Left forelimb (tissue), 1 donor: ENCODE measurements at regions not wholly inside any gene's neighbourhood (a gene's known extent, or its start where the extent isn't known, plus 50 kb on each side); places are given as distances from the start of the nearest gene placed in this dataset.

Experiments
- DNase-seq: peaks from one replicate; pipeline ENCODE4 v3.0.0-alpha.2; 2018; ENCODE audit warnings: low spot score

- no peak for DNase-seq
Observed at GRCh38 chr2:30371028-30371689, 75.9 kb upstream of the LCLAT1 start.

- no peak for DNase-seq
Observed at GRCh38 chr2:30371772-30372373, 75.2 kb upstream of the LCLAT1 start.

DNA sequence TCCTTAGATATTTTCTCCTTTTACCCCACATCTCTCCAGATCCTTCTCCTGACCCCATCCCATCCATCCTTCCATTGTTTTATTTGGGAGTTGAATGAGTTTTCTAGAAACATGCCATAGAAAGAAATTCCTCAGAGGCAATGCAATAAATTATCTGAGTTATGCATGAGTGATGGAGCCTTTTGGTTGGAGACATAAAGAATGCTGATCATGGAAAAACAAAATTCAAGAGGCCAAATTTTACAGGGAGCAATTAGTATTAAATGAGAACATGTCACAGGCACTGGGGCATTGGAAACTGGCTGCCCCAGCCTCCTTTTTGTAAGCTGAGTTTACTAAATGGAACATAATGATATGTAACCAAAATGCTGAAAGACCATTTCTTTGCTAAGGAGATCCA lies 74.2 kb upstream of the LCLAT1 start:
- no peak for DNase-seq

GRCh38 chr2:30373881-30374302 lies 73.2 kb upstream of the LCLAT1 start:
- no peak for DNase-seq

DNA sequence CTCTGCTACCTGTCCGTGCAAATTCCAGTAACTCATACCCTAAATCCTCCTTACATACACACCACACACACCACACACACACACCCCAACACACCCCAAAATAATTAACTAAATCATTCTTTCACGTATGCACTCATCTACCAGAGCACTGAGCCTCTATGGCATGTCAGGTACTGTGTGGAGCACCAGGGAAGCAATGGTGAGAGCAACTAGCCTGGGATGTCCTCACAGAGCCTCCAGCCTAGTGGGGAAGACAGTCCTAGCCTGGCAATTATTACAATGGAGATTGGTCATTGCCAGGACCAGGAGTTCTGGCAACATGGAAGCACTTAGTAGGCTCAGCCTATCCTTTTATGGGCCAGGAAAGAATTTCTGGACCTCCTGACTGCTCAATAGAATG lies 72.7 kb upstream of the LCLAT1 start:
- DNase-seq, result no peak

DNA sequence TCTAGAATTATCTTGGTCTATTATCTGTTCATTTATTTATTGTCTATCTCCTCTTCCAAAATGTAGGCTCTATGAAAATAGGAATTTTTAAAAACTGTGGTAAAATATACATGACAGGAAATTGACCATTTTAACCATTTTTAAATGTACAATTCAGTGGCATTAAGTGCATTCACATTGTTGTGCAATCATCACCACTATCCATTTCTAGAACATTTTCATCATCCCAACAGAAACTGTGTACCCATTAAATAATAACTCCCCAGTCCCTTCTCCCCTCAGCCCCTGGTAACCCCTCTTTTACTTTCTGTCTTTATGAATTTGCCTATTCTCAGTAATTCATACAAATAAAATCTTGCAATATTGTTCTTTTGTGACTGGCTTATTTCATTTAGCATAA lies 71.1 kb upstream of the LCLAT1 start:
- DNase-seq, result no peak

DNA sequence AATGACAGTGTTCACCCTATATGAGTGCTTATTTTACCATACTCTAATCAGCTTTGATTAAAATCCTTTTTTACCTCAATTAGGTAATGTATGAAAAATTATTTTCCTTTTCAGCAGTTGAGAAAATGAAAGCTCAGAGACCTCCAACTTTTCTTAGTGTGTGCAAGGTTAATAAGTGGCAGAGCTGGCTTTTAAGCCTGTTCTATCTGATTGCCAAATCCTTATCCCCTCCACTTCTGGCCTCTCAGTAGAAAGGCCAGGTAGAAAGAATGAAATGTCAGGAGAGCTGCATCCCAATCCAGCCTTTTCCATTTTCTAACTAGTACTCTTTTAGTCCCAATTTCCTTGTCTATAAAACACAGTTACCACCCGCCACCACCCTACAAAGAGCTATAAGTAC lies 67.6 kb upstream of the LCLAT1 start:
- DNase-seq, result no peak

DNA sequence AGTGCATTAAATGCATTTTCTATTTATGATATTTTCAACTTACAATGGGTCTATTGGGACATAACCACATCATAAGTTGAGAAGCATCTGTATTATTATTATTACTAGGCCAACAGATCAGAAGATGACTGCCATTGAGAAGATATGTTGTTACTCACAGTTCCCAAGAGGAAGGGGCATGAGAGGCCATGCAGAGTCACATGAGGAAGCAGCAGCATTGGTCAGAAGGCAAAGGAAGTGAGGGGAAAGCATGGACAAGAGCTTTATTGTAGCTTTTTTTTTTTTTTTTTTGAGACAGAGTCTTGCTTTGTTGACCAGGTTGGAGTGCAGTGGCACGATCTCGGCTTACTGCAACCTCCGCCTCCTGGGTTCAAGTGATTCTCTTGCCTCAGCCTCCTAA lies 66.2 kb upstream of the LCLAT1 start:
- DNase-seq, result no peak

DNA sequence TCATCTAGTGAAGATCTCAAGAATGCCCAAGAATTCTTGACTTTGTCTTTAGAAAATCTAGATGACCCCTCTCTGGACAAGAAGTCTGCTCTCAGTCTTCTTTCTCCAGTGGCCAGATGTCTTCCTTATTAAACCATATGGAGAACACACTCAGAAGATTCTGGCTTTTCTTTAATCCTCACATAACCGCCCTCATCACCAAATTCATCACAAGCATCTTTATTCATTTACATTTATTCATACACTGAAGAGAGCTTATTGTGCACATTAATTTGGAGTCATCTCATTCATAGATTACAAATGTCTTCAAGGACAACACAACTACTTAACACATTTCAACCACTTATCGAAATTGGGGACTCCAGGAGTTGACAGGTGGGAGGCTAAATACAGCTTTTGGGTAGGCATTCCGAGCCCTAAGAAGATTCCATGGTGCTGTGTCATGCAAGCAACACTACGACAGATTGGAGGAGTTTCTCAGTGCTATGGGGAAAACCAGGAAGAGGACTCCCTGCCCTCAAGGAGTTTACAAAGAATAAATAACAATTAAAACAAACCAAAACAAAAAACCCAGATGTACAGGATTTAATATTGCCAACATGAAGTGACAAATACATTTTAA lies 64.8 kb upstream of the LCLAT1 start:
- no peak for DNase-seq

GRCh38 chr2:30382995-30383394 lies 64.1 kb upstream of the LCLAT1 start:
- DNase-seq, result no peak

- DNase-seq, result no peak
Observed at GRCh38 chr2:30385327-30385726, 61.7 kb upstream of the LCLAT1 start.

- no peak for DNase-seq
Observed at GRCh38 chr2:30392097-30392496, 54.9 kb upstream of the LCLAT1 start.

GRCh38 chr2:30393510-30393909 lies 53.5 kb upstream of the LCLAT1 start:
- DNase-seq, result no peak

DNA sequence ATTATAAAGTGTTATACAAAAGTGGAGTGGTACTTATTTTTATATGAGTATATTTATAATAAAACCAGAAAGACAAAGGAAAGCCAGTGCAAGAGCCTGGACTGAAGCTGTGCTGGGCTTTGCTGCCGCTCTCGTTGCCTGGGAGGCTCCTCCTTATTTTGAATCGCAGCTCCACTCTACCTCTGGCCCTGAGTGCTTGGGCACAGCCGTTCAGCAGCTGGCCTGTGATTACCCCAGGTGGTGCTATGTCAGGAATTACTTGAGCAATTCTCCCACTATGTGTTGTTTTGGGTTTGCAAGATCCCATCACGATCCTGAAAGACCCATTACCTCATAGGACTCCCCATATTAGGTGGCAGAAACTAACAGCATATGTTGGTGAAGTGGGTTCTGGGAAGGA lies 53.0 kb upstream of the LCLAT1 start:
- no peak for DNase-seq

- no peak for DNase-seq
Observed at GRCh38 chr2:30396436-30397232, 50.4 kb upstream of the LCLAT1 start.
